Activated CD4-positive, alpha-beta memory T cell treated with anti-CD3 and anti-CD28 coated beads for 36 hours (primary cell): ENCODE measurements at regions not wholly inside any gene's neighbourhood (a gene's known extent, or its start where the extent isn't known, plus 50 kb on each side); places are given as distances from the start of the nearest gene placed in this dataset.

Source experiments
- CTCF ChIA-PET: fragments of 350-600 bp; sonication (Branson Sonifier 250); formaldehyde crosslinking; loops from one replicate; lab custom pipeline; 2021; ENCODE audit warnings: antibody characterized with exemption, inconsistent platforms; lab: Charles Lee
- POLR2A ChIA-PET: fragments of 350-600 bp; sonication (Branson Sonifier 250); formaldehyde crosslinking; loops from one replicate; lab custom pipeline; 2021; ENCODE audit warnings: antibody characterized with exemption; lab: Charles Lee
- DNase-seq: peaks from one replicate; pipeline ENCODE4 v3.0.0-alpha.2; 2020
- H3K27ac Mint-ChIP-seq: one replicate; pipeline ENCODE4 v1.8.0; 2021; ENCODE audit warnings: mixed read lengths
- H3K27me3 Mint-ChIP-seq: one replicate; pipeline ENCODE4 v1.8.0; 2021; ENCODE audit warnings: mixed read lengths
- H3K36me3 Mint-ChIP-seq: one replicate; pipeline ENCODE4 v1.8.0; 2021; ENCODE audit warnings: mixed read lengths
- H3K4me1 Mint-ChIP-seq: one replicate; pipeline ENCODE4 v1.8.0; 2021; ENCODE audit warnings: low read depth, mixed read lengths
- H3K4me3 Mint-ChIP-seq: one replicate; pipeline ENCODE4 v1.8.0; 2021; ENCODE audit warnings: mild to moderate bottlenecking, mixed read lengths
- H3K9me3 Mint-ChIP-seq: one replicate; pipeline ENCODE4 v1.8.0; 2021; ENCODE audit warnings: mixed read lengths
- intact Hi-C: fragments of 100-400 bp; cut with micrococcal nuclease; formaldehyde crosslinking; loops from one replicate; pipeline ENCODE4 v1.15.1; 2023

GRCh38 chr5:2222246-2222992 lies 339.7 kb upstream of the IRX4 start:
- POLR2A ChIA-PET: no interaction called here
- Mint-ChIP-seq H3K4me3 (no peak overlapping the region), H3K9me3 (no peaks in the 10 kb centered on the region), H3K27me3 (peaks cover 5% of the 10 kb centered on the region), H3K27ac (no peak overlapping the region), H3K4me1 (no peaks in the 10 kb centered on the region), H3K36me3 (no peaks in the 10 kb centered on the region)
- CTCF ChIA-PET: no interaction called here
- no peak for DNase-seq
- intact Hi-C loops: no loop called here

- no peak overlapping the region for H3K27ac Mint-ChIP-seq
- H3K4me1 Mint-ChIP-seq: no peaks in the 10 kb centered on the region
- peaks cover 5% of the 10 kb centered on the region for H3K27me3 Mint-ChIP-seq
- H3K36me3 Mint-ChIP-seq: no peaks in the 10 kb centered on the region
- H3K4me3 Mint-ChIP-seq: no peak overlapping the region
- ChIA-PET POLR2A (no interaction called here), CTCF (no interaction called here)
- H3K9me3 Mint-ChIP-seq: no peaks in the 10 kb centered on the region
- intact Hi-C loops: no loop called here
- DNase-seq: no peak
Measured at GRCh38 chr5:2221450-2221849, 338.7 kb upstream of the IRX4 start.

GRCh38 chr5:2220741-2221140 lies 338.0 kb upstream of the IRX4 start:
- ChIA-PET POLR2A (interaction anchor here (0.6 kb wide), 1 partner anchor 34 kb away, joined by 3 read pairs; no protein-coding TSS in a partner anchor), CTCF (no interaction called here)
- intact Hi-C loops: no loop called here
- DNase-seq: no peak
- H3K4me3 Mint-ChIP-seq: no peak overlapping the region
- H3K27me3 Mint-ChIP-seq: peaks cover 5% of the 10 kb centered on the region
- H3K27ac Mint-ChIP-seq: no peak overlapping the region
- H3K9me3 Mint-ChIP-seq: no peaks in the 10 kb centered on the region
- no peaks in the 10 kb centered on the region for H3K4me1 Mint-ChIP-seq
- H3K36me3 Mint-ChIP-seq: no peaks in the 10 kb centered on the region

GRCh38 chr5:2219149-2219776 lies 336.5 kb upstream of the IRX4 start:
- no peaks in the 10 kb centered on the region for H3K36me3 Mint-ChIP-seq
- ChIA-PET POLR2A (no interaction called here), CTCF (no interaction called here)
- H3K27me3 Mint-ChIP-seq: peaks cover 5% of the 10 kb centered on the region
- H3K9me3 Mint-ChIP-seq: no peaks in the 10 kb centered on the region
- H3K4me3 Mint-ChIP-seq: no peak overlapping the region
- intact Hi-C loops: no loop called here
- H3K27ac Mint-ChIP-seq: no peak overlapping the region
- no peaks in the 10 kb centered on the region for H3K4me1 Mint-ChIP-seq
- DNase-seq: no peak

- CTCF ChIA-PET: no interaction called here
- Mint-ChIP-seq H3K27ac (no peak overlapping the region), H3K36me3 (no peaks in the 10 kb centered on the region), H3K4me1 (no peaks in the 10 kb centered on the region), H3K27me3 (peaks cover 2% of the 10 kb centered on the region), H3K4me3 (no peak overlapping the region), H3K9me3 (no peaks in the 10 kb centered on the region)
- intact Hi-C loops: no loop called here
- POLR2A ChIA-PET: no interaction called here
- DNase-seq: no peak
Measured at GRCh38 chr5:2217219-2217618, 334.5 kb upstream of the IRX4 start.

GRCh38 chr5:2214910-2215590 lies 332.3 kb upstream of the IRX4 start:
- H3K27ac Mint-ChIP-seq: no peak overlapping the region
- H3K4me1 Mint-ChIP-seq: no peaks in the 10 kb centered on the region
- POLR2A ChIA-PET: no interaction called here
- H3K36me3 Mint-ChIP-seq: no peaks in the 10 kb centered on the region
- H3K4me3 Mint-ChIP-seq: no peak overlapping the region
- peaks cover 2% of the 10 kb centered on the region for H3K27me3 Mint-ChIP-seq
- intact Hi-C loops: no loop called here
- CTCF ChIA-PET: no interaction called here
- no peak for DNase-seq
- H3K9me3 Mint-ChIP-seq: no peaks in the 10 kb centered on the region

GRCh38 chr5:2213121-2213730 lies 330.5 kb upstream of the IRX4 start:
- ChIA-PET POLR2A (no interaction called here), CTCF (no interaction called here)
- H3K9me3 Mint-ChIP-seq: no peaks in the 10 kb centered on the region
- peaks cover 1% of the 10 kb centered on the region for H3K27me3 Mint-ChIP-seq
- no peak overlapping the region for H3K27ac Mint-ChIP-seq
- H3K36me3 Mint-ChIP-seq: no peaks in the 10 kb centered on the region
- no peak overlapping the region for H3K4me3 Mint-ChIP-seq
- DNase-seq: no peak
- intact Hi-C loops: no loop called here
- no peaks in the 10 kb centered on the region for H3K4me1 Mint-ChIP-seq

- H3K4me3 Mint-ChIP-seq: no peak overlapping the region
- no peak overlapping the region for H3K27ac Mint-ChIP-seq
- H3K9me3 Mint-ChIP-seq: no peaks in the 10 kb centered on the region
- ChIA-PET POLR2A (no interaction called here), CTCF (no interaction called here)
- DNase-seq: no peak
- no peaks in the 10 kb centered on the region for H3K36me3 Mint-ChIP-seq
- intact Hi-C loops: no loop called here
- H3K27me3 Mint-ChIP-seq: peaks cover 3% of the 10 kb centered on the region
- no peaks in the 10 kb centered on the region for H3K4me1 Mint-ChIP-seq
Measured at GRCh38 chr5:2212481-2212880, 329.8 kb upstream of the IRX4 start.

- no peak overlapping the region for H3K27ac Mint-ChIP-seq
- H3K27me3 Mint-ChIP-seq: peaks cover 12% of the 10 kb centered on the region
- intact Hi-C loops: no loop called here
- POLR2A ChIA-PET: no interaction called here
- DNase-seq: no peak
- no peaks in the 10 kb centered on the region for H3K4me1 Mint-ChIP-seq
- CTCF ChIA-PET: no interaction called here
- H3K36me3 Mint-ChIP-seq: no peaks in the 10 kb centered on the region
- H3K9me3 Mint-ChIP-seq: no peaks in the 10 kb centered on the region
- no peak overlapping the region for H3K4me3 Mint-ChIP-seq
Measured at GRCh38 chr5:2208239-2208544, 325.5 kb upstream of the IRX4 start.

- ChIA-PET POLR2A (no interaction called here), CTCF (no interaction called here)
- Mint-ChIP-seq H3K9me3 (no peaks in the 10 kb centered on the region), H3K27ac (no peak overlapping the region), H3K27me3 (peaks cover 12% of the 10 kb centered on the region), H3K4me3 (no peak overlapping the region), H3K36me3 (no peaks in the 10 kb centered on the region), H3K4me1 (no peaks in the 10 kb centered on the region)
- no peak for DNase-seq
- intact Hi-C loops: no loop called here
Measured at GRCh38 chr5:2207416-2208238, 324.9 kb upstream of the IRX4 start.

- H3K9me3 Mint-ChIP-seq: no peaks in the 10 kb centered on the region
- no peaks in the 10 kb centered on the region for H3K4me1 Mint-ChIP-seq
- intact Hi-C loops: no loop called here
- peaks cover 12% of the 10 kb centered on the region for H3K27me3 Mint-ChIP-seq
- CTCF ChIA-PET: no interaction called here
- no peak overlapping the region for H3K4me3 Mint-ChIP-seq
- no peak for DNase-seq
- H3K36me3 Mint-ChIP-seq: no peaks in the 10 kb centered on the region
- POLR2A ChIA-PET: no interaction called here
- no peak overlapping the region for H3K27ac Mint-ChIP-seq
Measured at GRCh38 chr5:2207109-2207399, 324.3 kb upstream of the IRX4 start.
